HG03442 (cell line): ENCODE measurements at regions not wholly inside any gene's neighbourhood (a gene's known extent, or its start where the extent isn't known, plus 50 kb on each side); places are given as distances from the start of the nearest gene placed in this dataset.

ENCODE experiments used
- ATAC-seq: cut with Tn5 transposase; IDR thresholded peaks from one replicate; pipeline ENCODE4 v1.9.1; 2021; ENCODE audit warnings: mild to moderate bottlenecking, moderate library complexity; ENCODE audit not compliant: unreplicated experiment

DNA sequence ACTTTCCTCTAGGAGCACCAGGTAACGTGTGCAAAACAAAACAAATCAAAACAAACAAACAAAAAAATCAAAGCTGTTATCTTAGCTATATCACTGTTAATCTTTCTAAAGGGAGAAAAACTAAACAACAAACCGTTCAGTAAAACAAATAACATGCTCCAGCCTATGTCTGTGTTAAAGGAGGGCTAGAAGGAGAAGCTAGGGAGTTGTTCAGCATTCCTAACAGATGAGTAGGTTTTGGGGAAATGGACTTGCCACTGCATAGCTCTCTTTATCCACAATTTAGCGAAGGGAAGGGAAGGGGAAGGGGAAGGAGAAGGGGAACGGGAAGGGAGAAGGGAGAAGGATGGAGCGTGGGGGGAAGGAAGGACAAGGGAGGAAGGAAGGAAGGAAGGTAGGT, 134.2 kb upstream of the AKR1E2 start:
- ATAC-seq: no peak

DNA sequence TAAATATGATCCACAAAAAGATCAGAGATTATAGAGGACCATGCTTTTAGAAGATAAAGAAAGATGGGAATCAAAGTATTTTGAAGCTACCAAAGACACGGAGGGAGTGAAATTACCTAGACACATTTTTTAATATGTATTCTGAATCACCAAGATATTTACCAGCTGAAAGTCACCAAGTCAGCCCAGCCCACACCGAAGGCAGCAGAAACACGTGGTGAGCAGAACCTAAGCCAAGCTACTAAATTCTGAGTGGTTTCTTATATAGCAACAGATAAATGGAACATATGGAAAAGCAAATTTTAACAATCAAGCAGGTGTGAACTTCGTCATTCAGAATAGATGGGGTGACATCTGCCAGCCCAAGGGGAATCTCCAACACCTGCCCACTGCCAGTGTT, 134.7 kb upstream of the AKR1E2 start:
- ATAC-seq: no peak

DNA sequence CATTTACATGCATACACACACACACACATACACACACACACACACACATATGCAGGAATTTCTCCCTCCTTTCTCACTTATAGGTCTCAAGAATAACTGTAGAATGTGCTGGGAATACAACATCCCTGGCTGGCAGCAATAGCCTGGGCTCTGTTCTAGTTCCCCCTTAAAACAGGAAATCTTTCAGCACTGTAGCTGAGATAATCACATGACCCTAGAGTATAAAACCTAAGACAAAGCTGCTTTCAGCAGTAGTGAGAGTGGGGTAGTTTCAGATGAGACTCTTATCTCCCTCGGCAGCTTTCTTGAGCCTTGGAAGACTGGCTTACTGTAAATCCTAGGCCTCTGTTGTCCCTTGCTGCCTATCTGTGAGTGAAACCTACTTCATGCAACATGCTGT, 137.4 kb upstream of the AKR1E2 start:
- no peak for ATAC-seq

DNA sequence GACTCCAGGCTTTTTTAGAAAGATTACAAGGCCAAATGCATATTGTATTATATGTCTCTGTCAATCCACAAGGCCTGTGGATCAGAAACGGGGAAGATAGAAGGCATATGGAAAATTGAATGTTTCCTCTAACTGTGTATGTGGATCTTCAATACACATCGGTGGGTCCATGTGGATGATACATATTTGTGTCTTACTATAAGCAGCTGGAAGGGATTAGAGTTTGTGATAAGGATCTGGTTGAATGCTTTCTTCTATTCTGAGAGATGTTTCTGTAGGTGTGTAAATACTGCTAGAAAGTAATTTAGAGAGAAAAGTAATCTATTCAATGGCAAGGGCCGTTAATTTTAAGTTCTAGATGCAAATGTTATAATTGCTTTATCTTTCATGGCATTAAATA, 137.8 kb upstream of the AKR1E2 start:
- ATAC-seq: no peak

DNA sequence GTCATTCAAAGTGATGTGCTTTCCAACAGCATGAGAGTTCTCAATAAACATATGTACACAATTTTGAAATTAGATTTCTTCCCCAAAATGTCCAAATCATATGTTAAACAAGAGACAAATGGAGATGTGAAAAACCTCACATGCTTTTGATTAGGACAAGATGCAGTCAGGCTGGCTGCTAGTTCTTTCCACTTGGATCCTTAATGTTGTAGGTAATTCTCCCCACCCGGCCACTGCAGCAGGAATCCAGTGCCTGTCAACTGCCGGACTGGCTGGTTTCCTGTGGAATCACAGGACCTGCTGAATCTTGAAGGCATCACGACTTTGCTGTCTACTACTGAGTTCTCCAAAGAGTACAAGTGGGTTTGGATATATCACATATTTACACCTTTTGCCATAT, 138.6 kb upstream of the AKR1E2 start:
- no peak for ATAC-seq

DNA sequence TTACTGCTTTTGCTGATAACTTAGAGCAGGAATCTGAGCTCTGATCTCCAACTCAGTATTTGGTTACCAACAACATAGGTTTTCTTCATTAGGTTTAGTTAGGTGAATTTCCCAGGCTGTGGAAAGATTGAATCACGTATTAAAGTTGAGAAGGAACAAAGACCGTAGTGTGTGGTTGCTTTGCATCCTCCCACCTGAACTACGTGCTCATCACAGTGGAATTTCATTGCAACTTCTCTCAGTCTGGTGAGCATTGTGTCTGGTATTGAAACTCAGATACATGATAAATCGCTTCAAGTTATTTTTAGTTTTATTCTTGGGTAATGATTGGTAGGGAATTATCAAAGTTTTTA, 139.4 kb upstream of the AKR1E2 start:
- no peak for ATAC-seq

DNA sequence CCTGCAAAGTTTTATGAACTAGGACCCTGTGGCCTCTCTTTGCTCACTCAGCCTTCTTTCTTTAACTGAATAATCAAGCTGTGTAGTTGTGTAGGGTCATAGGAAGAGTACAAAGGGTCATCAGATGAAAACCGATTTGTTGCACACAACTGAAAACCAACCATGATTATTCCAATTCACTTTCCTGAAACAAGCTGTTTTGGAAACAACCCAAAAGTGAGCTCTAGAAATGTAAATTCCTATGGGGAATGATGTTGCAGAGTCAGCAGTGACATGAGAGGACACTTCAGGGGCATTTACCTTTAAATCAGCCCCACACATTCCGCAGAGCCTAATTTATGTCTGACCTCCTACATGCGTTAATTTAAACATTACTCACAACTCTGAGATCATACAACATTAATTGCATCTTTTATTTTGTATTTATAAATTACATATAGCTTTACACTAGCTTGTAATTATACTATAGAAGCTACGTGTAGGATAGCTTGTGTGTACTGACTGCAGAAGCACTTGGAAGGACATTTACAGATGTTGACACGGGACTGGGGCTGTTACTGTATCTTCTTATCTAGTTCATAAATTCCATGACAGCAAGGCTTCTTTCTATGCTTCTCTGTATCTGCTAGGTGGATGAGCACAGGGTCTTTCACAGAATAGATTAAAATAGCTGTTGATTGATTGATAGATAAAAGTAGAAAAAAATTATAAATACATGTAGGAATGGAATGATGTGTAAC, 139.9 kb upstream of the AKR1E2 start:
- ATAC-seq: no peak

DNA sequence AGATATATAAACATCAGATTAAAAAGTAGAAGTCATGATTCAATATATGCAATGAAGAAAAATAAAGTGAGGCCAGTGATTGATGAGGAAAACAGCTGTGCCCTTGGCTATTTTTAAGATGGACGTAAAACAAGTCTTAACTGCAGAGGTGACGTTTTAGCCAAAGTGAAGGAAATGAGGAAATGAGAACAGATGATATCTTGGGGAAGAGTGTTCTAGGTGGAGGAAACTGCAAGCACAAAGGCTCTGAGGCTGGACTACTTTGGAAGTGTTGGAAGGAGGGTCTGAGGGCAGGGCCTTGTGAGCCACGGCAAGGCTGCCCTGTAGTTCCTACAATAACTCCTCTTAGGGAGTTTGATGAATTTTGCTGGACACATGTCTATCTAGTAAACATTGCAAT, 140.5 kb upstream of the AKR1E2 start:
- no peak for ATAC-seq

DNA sequence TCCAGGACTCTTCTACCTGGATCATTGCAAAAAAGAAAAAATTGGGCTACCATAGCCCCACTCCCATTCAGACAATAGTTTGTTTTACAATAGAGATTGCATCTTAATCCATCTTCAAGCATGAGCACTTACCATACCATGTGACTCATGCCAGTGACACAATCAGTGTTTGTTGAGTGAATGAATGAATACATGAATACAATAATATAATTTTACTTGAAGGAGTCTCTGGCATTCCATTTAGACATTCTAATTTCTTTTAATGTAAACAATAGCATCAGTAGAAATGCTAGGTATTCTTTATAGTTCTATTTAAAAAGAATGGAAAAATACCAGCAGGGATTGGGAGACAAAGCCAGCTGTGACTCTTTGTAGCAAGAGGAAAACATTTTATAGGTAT, 141.6 kb upstream of the AKR1E2 start:
- ATAC-seq: no peak

DNA sequence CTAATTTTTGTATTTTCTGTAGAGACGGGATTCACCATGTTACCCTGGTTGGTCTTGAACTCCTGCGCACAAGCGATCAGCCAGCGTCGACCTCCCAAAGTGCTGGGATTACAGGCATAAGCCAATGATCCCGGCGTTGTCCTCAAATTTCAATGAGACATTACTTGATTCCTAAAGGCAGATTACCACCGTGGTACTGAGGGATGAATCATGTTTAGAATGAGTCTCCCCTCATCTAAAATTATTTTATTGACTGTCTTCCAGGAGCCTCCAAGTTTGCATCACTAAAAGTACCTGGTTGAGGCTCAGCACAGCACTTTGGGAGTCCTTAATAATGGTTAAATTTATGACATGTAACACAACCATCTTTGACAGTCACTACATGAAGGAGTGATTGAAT, 142.2 kb upstream of the AKR1E2 start:
- no peak for ATAC-seq

DNA sequence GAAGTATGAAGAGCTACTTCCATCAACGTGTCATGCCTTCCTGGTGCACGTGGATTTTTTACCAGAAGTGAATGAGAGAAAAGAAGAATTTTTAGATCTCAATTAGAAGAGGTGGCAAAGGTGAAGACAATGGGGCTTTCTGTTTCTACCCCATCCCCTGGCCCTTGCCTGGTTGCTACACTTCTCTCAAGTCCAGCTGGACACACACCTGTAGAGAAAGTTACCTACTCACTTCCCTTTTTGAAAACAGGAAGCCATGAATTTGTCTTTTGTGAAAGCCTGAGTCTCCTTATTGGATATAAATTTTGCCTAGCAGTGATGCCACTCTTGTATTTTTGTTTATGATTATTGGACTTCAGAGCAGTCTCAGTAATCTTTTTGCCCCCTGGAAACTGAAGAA, 142.9 kb upstream of the AKR1E2 start:
- no peak for ATAC-seq

DNA sequence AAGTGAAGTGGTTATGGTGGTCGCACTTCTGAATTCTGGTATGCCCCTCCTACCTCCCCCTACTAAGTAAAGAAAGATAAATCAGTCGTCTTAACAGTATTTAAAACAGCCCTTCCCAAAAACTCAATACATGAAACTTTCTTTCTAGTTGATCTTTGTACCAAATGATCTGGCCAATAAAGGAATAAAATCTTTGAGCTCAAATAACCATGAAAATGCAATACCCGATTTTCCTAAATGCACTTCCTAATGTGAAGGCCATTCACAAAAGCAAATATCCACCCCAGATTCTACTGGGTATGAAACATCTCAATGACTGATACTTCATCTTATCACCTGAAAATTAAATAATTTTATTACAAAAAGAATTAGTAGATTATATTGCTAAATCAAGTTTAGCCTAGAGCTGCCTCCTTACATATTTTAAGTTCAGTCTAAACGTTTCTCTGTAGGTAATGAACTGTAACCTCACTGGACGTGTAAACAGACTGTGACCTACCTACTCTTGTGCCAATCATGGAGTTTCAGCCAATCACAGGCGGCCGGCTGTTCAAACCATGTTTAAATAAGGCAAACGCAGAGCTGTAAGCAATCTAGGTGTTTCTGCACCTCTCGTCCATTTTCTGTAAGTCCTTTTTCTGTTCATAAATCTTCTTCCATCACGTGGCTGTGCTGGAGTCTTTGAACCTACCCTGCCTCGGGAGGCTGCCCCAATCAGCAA, 146.9 kb upstream of the AKR1E2 start:
- ATAC-seq: no peak

DNA sequence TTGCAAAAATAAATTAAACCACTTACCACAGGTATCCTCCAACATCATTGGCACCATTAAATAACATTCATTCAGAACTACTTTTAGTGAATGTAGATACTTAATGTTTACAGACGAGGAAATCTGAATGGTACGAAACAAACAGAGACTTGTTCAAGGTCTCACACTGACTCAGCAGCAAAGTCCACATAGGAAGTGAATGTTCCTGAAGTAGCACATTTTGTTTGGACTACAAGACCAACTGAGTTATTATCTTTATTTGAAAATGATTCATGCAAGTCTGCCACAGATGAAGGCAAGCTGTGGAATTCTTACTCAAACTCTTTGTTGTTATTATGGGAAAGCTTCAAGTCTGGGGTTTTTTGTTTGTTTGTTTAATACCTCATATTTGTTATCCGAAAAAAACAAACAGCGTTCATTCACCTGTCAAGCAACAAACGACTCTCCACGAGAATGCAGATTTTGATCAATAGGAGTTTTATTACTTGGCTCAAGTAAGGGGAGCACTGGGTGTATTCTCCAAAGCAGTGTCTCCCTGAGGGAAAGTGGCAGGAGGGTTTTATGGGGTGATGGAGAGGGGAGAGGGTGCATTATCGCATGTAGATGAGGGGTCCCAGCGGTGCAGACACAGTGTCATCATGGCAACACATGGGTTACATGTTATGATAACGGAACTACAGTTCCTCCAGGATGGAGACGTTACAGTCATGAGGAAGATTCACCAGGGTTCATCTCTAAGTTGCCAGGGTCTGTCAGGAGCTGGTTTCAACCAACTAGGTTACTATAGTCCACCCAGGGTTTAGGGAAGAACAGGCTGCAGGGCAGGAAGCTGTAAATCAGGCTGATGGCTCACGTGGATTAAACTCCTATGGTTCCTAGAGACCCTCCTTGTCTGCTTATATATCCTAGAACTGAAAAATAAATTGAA, 147.7 kb upstream of the AKR1E2 start:
- no peak for ATAC-seq

DNA sequence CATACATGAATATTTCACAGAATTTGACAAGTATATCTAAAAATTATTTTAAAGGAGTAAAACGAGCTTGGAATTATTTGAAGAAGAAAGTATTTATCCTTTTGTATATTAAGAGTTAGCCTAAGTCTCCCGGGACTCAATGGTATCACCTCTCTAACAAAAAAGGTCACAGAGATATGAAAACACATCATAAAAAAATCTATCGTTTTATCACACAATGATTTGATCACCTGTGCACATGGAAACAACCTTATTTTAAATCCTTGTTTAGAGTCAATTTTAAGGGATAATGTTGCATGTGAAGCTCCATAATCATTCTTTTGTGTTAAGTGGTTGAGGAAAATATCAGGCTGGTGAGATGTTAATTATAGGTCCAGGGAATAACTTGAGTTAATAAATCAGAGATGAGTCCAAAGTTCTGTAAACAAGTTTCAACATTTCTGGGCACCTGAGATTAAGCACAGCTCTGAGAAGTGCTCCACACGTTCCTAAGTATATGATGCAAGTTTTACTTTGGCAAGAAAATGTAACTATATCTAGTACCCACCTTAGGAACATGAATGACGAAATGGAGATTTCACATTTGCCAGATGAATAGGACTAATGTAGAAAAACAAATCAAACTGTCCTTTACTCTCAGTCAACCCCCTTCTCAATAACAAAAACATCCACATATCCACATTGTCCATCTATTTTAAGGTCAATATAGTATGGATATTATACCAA, 148.5 kb upstream of the AKR1E2 start:
- no peak for ATAC-seq

DNA sequence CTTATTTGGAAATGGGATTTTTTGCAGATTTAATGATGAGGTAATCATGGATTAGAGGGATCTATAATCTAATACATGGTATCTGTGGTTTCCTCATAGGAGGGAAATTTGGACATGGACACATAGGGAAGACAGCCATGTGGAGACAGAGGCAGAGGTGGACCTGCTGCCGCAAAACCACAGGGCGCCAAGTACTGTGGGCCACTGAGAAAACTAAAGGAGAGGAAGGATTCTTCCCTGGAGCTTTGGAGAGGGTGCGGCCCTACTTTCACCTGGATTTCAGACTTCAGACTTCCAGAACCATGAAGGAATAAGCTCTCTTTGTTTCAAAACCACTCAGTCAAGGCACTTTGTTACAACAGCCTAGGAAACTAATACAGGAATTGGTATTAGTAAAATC, 149.4 kb upstream of the AKR1E2 start:
- no peak for ATAC-seq

DNA sequence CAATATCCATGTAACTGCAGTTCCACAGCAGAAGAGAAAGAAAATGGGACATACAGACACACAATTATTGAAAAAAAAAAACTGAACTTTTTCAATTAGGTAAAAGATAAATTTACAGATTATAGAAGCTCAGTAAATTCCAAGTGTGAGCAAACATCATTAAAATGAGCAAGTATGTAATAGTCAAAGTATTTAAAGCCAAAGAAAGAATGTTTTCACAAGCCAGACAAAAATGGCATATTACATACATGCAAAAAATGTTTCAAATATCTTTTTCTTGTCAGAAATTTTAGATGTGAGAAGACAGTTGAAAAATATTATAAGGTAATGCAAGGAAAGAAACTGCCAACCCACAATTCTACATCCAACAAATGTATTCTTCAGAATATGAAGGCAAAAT, 150.2 kb upstream of the AKR1E2 start:
- ATAC-seq: no peak

DNA sequence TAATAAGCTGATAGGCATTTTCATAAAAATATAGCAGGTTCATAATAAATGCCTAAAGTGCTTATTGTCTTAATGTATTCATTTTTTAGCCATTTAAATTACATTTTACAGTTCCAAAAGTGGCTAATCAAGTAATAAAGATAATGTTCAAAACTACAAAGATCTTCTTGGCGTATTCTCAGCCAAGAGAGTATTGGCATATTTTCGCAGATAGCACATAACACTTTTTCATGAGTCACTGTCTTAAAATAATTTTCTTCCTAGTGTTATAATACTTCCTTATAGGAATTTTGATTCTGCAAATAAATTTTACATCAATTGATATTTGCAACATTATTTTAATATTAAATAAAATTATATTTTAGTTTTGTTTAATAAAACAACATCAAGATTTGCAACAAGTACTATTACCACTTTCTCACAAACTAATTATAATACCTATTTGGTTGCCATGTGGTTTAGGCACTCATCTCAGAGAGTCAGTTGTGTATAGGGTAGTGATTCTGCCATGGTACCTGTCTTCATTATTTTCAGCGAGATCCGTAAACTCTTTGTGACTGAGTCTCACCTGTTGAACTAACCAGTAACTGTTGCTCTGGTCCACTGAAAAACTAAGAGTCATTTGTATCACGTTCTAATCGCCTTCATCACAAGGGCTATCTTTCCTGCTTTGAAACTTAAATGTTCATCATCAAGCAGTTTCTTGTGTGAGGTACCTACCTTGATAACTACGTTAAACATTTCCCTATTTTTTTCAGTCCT, 152.5 kb upstream of the AKR1E2 start:
- no peak for ATAC-seq

DNA sequence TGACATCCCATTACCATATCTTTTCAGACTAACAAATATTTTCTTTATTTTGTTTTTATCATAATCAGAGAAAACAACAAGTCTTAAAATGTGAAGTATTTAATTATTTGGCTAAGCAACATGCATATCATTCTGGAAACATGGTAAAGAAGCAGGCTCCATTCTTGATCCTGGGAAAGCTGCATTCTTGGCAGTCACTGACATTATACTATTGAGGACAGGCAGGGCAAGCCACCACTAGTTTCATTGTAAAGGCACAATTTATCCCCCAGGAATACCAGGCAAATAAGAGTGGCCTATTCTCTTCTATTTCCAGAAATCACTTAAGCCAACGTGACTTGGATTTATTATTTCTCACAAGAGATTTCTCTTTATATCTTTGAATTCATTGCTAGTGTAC, 153.8 kb upstream of the AKR1E2 start:
- ATAC-seq: no peak

DNA sequence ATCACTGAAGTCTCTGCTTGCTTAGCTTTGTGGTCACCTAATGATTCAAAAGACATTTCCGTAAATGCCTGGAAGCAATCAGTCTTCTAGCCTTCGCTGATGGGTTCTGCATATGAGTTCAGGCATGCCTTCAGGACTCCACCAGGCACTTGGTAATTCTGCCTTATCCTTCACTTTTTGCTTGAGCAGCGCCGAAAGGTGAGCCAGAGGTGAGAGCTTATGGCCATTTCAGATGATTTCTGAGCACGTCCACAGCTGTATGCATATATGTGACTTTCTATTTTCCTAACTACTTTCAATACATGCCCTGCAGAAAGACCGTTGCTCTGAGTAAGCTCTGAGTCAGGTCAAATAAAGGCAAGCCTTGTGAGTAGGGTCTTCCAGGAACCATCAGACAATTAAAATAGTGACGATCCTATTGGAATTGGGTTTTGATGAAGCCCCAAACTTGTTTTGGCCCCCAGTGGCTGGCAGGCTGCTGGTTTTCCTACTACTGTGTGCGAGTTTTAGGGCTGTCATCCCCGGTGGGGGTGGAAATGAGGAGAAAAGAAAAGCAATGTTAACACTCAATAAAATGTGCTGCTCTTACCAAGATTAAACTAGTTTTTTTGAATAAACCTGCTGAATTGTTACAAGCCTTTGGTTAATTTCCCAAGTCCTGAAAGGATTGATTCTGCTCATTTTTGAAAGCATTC, 154.4 kb upstream of the AKR1E2 start:
- no peak for ATAC-seq

DNA sequence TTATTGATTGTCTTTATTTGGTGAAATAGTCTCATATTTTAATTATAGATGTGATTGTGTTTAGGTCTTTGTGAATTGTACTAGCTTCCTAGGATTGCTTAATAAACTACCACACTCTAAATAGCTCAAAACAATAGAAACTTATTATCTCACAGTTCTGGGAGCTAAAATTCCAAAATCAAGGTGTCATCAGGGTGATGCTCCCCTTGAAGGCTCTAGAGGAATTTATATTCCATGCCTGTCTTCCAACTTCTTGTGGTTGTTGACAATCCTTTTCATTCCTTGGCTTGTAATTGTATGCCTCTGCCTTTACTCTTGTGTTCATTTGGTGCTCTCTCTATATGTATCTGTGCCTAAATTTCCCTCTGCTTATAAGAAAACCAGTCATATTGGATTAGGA, 155.3 kb upstream of the AKR1E2 start:
- no peak for ATAC-seq
